GM12873 (cell line): ENCODE measurements at regions not wholly inside any gene's neighbourhood (a gene's known extent, or its start where the extent isn't known, plus 50 kb on each side); places are given as distances from the start of the nearest gene placed in this dataset.
A peak's percentile ranks its signal among the peaks of the same experiment; 100 is the strongest.

ENCODE experiments used
- CTCF ChIP-seq: IDR thresholded peaks from 2 replicates; pipeline ENCODE4 v1.5.1; 2012; ENCODE audit warnings: low read depth, mild to moderate bottlenecking, moderate library complexity, low read length, control low read depth; ENCODE audit not compliant: insufficient read depth; ENCODE audit errors: missing control alignments

GRCh38 chr11:81829976-81830375 is 903.7 kb downstream of the FAM181B start:
- no peak for TF ChIP-seq CTCF

- TF ChIP-seq CTCF: no peak
Measured at GRCh38 chr11:81825346-81825745, 908.3 kb downstream of the FAM181B start.

- TF ChIP-seq CTCF: no peak
Measured at GRCh38 chr11:81819462-81819861, 914.2 kb downstream of the FAM181B start.

GRCh38 chr11:81804858-81805257 is 928.8 kb downstream of the FAM181B start:
- no peak for TF ChIP-seq CTCF

GRCh38 chr11:81802591-81802990 is 931.1 kb downstream of the FAM181B start:
- TF ChIP-seq CTCF: no peak

GRCh38 chr11:81792416-81792815 is 941.2 kb downstream of the FAM181B start:
- TF ChIP-seq CTCF: no peak

- peak; percentile 23 for TF ChIP-seq CTCF
Measured at GRCh38 chr11:81787584-81788049, 946.0 kb downstream of the FAM181B start.
